H1 (cell line): ENCODE measurements at regions not wholly inside any gene's neighbourhood (a gene's known extent, or its start where the extent isn't known, plus 50 kb on each side); places are given as distances from the start of the nearest gene placed in this dataset.

Experiments
- SIX5 ChIP-seq: IDR thresholded peaks from 2 replicates; pipeline ENCODE4 v1.6.1; 2011; ENCODE audit warnings: mild to moderate bottlenecking, low read depth, low read length

DNA sequence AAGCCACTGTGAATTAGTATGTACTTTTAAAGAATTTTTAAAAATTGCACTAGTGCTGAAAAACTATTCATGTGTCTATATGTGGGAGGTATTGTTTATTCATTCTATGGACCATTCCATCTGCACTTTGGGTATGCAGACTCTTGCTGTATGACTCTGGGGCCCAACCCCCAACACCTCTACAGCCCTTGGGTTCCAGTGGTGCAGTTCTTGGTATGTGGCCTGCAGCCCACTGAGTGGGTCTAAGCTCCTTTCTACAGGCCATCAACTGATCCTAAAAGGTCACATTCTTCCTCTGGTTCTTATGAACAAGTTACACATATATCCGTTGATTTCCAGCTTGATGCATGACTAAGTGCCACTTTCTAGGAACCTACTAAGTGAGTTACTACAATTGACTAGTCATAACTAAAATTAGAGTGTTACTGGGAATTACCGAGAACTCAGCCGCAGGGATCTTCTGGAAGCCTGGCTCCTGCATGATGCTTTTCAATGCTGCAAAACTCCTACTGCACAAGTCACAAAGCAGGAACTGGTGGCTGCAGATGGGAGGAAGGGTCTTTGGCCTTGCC, 62.4 kb upstream of the MED13L start (continued):
- TF ChIP-seq SIX5, result no peak
